Stimulated activated CD8-positive, alpha-beta memory T cell treated with anti-CD3 and anti-CD28 coated beads, Interleukin-15, amount 100 ng/mL, for 48 hours (primary cell): ENCODE measurements at regions not wholly inside any gene's neighbourhood (a gene's known extent, or its start where the extent isn't known, plus 50 kb on each side); places are given as distances from the start of the nearest gene placed in this dataset.

Source experiments
- DNase-seq, 2 donors: peaks; one replicate each; pipeline ENCODE4 v3.0.0-alpha.2; 2020; ENCODE audit warnings: low read depth in 2 of 2

DNA sequence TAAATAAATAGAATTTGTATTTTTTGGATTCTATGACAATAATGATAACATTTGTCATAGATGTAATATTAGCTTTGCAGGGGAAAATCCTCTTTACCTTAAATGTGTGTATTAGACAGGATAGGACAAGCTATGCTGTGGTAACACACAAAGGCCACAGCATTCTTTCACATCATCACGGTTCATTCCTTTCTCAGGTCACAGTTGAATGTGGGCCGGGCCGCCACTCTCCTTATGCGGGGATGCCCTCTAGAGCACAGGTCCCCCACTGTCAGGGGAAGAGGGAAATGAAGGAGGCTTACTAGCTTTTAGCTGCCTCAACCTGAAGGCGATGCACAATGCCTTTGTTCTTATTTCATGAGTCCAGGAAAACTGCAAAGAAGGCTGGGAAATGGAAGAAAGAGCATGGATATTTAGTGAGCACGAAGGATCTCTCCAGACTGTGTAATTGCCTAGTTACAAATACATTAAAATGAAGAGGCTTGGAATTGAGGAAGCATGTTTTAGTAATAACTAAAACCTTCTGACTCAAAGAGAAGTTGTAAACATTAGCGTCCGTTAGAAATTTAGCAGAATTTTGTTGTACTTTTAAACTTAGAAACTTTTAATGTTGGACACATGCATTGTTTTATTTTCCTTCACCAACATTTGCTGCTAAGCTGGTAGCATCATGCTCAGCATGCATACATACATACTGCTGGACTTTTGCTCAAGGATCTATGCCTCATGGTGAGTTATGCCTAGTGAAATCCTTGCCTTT, 248.9 kb upstream of the FOXQ1 start:
- DNase-seq = no peak

DNA sequence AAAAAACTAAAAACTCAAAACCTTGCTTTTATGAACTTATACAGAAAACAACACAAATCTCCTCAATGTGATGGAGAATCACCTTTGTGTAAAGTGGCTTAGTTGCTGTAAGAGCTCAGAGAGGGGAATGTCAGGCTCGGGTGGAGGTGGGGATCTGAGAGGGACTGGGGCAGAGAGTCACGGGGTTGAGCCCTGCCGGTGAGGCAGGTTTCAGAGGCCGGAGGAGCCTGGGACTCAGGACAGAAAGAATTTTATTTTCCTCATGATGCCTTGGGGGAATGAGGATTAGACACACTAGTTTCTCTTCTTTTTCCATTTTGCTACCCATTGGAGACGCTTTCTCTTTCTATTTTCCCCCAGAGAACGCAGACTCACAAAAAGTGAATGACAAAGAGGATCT, 252.3 kb upstream of the FOXQ1 start:
- DNase-seq = no peak

DNA sequence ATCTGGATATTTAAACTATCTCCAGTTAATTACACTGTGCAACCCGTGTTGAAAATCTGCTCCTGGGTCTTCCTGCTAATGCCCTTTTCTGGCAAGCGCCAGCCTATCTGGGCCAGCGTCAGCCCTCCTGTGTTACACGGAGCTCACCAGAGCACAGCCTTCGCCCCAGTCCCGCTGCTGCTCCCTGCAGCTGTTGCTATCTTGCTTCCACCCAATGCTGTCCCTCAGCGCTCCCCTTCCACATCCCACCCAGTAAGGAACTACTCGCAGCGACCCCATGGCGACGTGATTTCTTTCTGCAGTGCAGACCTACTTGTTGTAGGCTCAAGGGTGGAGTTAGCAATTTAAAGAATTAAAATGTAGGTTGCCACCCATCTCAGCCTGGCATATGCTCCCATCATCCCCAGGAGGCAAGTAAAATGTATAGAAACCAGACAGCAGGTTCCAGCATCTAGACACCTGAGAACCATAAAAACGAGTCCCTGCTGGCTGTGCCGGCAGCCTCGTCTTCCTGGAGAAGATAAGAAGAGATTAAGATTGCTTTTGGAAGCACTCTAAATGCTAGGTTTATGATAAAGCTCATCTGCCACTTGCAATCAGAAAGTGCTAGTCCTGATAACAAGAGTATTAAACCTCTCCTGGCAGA, 254.3 kb upstream of the FOXQ1 start:
- no peak for DNase-seq

DNA sequence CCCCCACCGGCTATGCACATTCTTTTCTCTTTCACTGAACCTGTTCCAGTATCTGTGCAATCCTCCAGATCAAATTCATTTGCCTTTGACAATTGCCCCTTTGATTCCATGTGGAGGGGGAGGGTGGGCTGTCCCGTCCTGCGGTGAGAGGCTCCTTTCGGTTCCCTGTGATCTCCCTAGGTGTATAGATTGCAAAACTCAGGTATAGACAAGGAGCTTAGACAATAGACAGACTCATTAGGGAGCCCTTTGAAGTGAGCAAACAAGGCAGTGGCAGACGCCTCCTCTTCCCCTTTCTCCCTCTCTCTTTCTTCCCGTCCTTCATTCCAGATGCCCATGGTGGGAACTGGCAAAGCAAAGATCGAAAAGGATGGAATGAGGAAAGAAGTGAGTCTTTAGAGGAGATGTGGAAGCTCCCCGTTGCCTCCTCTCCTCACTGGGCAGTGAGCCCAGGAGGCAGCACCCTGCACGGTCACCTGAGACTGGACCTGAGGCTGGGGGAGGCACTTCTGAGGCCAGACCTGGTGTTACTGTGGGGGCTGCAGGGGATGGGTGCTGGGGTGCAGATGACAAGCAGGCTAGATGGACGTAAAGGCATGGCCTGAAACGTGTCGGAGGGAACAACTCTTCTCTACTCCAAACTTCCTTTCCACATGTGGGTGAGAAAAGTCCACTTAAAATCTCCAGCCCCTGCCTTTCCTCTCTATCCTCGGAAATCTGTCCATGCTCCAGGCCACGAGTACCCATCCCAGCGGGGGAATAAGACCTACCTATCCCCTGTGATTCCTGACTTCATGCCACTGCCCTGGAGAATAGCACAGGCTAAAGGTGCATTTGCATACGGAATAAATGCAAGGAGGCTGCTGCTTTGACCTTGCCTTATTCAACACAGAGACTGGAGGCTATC, 256.6 kb upstream of the FOXQ1 start:
- DNase-seq = no peak

DNA sequence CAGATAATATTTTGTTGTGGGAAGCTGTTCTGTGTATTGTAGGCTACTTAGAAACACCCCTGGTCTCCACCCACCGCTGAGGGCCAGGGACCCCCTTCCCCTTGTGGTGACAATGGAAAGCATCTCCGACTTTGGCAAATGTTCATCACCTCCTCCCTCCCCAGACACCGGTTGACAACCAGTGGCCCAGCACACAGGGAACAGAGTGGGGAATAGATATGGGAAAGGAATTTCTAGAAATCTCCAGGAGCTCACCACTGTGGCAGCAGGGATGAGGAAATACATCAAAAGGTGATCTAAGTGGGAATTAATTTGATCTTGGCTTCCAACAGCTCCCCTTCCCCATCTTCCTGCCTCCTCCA, 257.3 kb upstream of the FOXQ1 start:
- DNase-seq = no peak

DNA sequence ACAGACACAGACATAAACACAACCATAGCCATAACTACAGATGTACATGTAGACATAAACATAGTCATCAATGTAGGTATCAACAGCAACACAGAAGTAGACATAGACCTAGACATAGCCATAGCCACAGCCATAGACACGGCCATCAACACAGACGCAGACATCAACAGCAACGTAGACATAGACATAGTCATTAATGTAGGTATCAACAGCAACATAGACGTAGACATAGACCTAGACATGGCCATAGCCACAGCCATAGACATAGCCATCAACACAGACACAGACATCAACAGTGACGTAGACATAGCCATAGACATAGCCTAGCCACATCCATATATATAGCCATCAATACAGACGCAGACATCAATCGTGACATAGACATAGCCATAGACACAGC, 258.3 kb upstream of the FOXQ1 start:
- DNase-seq = no peak

DNA sequence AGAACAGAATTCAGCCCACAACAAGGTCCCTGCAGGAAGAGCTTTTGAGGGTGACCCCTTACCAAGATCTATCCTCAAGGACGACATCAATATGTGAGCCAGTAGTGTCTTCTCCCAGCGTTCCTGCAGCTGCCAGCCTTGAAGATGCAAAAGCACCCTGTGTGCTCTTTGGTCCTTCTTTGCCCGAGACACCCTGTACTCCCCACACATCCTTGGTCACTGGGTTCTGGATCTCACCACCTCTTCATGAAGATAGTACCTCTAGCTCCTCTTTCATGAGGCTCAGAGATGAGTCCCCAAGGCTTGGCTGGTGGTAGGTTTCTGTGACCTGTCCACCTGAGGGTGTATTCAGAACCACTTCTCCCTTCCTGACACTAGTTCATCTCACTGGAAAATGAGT, 259.6 kb upstream of the FOXQ1 start:
- DNase-seq = no peak

DNA sequence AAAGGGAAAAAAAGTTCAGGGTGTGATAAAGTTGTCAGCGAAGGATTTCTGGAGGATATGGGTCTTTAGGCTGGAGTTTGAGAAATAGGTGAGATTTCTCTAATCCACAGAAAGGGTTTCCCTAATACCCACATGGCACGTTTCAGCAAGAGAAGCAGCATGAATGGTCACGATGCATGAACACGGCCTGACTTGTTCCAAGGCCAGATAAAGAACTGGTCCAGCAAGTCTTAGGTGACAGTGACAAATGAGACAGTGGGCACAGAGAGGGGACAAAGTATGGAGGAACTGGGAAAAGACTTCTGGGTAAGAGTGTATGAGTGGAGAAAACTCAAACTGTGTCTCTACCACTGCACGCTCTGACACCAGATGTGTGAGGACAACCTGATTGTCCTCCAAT, 262.0 kb upstream of the FOXQ1 start:
- DNase-seq = no peak

DNA sequence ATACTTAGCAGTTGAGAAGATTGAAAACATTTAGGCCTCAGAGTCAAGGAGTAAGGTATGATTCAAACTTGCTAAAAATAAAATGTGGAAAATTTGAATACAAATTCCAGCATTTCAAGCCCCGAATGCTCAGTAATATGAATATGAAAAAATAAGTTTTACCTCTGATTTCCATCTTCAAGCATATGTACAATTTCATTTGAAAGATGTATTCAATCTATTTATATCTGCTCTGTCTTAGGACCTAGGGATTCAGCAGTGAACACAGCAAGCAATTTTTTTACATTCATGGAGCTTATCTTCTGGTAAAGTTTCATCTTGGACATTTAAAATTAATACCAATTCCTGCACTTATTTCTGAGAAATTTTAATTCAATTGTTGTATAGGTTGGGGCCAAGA, 262.7 kb upstream of the FOXQ1 start:
- no peak for DNase-seq

DNA sequence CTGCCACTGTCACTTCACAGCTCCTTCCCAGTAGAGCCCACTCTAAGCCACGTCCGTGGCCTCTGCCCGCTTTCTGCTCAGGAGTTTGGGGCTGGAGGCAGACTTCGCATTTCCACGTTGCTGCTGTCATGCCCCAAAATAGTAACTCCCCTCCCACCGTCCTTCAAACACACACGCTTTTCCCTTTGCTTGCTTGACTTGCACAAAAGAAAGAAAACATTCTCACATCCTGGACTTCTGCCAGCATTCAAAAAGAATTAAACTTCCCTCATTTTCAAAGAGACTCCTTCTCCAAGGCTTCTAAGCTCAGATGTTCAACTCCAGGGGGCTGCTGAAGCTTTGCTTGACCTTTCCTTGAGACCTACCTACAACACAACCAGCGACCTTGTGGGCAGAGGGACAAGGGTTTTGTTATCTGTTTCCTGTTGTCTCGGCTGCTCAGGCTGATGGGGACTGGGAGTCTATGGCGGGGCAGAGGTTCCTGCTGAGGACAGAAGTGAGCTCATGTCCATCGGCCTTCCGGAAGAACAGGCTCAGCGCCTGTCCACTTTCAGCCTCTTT, 263.8 kb upstream of the FOXQ1 start:
- DNase-seq = no peak

DNA sequence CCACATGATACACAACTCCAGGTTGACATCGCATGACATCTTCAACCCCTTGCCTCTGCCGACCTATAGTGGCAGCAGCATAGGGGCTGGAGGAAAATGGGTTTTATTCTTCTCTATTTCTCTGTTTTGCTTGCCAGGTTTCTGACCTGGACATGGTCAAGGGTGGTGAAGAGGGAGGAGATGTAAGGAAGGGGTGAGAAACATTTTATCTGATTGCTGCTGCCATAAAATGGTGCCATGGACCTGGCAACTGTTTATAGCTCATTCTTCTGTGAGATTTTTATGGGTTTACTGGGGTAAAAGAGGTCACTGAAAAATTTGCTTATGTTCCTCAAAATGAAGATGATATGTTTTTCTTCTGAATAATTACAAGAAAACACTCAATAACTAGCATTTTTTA, 266.7 kb upstream of the FOXQ1 start:
- DNase-seq = no peak

DNA sequence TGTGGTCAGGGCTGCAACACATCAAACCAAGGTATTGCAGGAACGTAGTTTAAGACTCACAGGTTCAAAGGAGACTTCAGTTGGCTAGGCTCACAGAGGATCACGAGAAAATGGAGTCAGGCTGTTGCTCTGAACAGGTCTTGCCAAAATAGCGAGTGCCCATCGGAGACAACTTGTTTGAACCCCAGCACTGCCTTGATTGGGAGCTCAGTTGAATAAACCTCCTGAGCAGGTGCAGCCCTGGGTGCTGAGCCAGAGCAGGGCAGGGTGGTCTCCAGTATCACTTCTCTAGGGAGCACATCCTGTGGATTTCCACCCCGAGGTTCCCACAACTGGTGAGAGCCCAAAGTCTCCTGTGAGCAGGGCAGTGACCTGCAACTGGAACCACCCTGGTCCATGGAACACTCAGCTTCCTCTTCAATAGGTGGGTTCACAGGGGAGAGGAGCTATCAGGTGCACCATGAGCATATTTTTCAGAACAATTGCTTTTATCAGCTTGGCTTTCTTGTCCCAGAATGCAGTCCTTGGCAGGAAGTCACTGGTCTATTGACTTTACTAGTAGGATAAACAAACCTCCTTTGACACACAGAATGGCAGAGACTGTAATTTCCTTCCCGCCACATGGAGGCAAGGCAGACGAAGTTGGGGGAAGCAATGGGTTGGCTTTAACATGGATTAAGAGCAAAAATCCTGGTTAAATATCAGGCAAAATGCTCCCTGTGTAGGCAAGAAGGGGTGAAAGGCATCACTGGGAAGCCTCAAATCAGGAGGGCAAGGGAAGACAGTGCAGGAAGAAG, 267.7 kb upstream of the FOXQ1 start:
- no peak for DNase-seq

DNA sequence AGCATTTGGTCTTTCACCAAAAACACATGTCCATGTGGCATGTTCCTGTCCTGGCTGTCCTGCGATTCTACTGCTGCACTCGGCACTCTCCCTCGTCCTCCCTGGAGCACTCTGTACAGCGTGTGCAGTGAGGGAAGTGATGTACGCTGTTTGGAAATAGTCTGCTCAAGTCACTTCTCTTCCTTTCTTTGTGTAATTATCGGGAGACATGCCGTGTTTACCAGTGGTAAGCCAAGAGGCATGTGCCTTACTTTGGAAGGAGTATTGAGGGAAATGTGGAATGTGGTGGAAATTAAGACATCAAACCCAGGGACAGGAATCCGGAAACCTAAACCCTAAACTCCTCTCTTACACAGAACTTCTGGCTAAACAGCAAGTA, 268.5 kb upstream of the FOXQ1 start:
- DNase-seq = no peak

DNA sequence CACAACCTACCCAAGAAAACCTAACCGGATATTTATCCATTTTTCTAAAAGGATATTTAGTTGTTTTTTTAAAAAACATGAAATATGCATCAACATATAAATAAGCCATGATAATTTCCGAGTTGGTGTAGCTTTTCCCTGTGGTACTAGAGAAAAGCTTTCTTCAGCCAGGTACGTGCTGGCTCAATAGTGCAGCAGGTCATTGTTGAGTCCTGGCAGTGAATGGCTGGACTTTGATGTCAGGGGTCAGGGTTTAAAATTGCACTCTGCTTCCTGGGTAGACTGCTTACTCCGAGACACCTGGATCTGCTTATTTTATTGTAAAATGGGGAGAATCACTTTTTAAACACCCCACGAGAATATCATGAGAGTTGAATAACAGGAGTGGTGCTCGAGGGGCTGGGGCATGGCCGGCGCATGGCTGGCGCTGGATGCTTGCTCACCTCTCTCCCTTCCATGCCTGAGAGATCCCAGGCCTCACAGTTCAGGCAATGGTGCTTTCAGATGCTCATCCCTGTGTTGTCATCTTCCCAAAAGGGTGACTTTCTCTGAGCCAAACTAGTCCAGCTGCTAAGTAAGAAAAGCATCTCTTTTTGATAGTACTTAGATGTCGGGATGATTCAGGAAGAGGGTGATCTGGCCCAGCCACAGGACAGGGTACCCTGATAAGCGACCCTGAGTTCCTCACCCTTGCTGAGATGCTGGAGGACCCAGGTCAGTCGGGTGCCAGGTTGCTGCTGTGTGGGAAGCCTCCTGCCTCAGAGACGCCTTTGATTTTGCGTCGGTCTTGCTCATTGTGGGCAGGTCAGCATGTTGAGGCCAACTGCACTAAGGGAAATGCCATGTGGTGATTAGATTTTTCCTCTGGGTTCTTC, 269.1 kb upstream of the FOXQ1 start:
- DNase-seq = no peak

DNA sequence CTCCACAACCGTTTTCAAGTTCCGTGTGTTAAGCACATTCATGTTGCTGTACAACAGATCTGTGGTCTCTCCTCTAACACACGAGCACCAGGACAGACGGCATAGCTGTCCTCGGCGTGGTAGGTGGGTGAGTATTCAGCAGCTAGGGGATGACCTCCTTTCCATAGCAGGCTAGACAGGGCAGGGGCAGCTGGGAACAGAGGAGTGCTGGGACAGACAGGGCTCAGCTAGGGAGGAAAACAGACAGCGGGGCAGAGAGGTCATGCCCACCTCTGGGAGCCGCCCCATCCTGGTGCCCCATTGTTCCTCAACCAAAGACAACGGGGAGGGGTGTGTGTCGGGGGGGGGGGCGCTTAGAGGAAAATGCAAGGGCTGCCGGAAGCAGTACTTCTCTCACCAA, 271.5 kb upstream of the FOXQ1 start:
- no peak for DNase-seq

DNA sequence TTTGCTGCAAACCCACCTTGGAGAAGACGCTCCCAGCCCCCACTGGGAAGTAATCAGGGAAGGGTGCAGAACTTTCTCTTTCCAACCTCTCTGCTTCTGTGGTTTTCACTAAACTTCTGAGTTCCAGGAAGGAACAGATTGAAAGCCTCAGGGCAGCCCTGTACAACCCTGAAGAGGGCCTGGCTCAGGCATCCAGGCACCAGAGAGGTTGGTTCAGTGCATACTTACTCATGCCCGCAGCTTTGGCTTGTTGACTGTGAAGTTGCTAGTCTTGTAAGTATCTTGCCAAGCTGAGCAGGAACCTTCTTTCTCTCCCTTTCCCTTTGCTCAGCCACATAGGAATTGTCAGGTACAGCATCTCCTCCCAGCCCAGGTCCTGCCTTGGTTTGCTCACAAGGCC, 272.2 kb upstream of the FOXQ1 start:
- no peak for DNase-seq

DNA sequence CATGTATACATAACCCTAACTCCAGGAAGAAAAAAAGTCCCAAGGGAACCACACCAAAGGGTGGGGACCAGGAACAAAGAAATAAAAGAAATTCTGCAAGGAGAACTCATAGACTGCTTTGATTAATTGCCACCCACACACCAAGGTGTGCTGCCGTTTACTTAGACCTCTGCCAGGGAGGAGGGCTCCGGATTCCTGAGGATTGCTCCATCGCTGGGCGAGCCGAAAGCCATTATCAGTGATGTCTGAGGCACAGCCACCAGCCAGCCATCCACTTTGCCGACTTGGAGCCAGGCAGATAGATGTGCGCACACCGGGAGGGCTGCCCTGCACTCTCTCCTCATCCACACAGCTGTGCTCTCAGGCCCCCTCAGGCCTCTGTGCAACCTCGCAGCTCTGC, 272.7 kb upstream of the FOXQ1 start:
- DNase-seq = no peak

DNA sequence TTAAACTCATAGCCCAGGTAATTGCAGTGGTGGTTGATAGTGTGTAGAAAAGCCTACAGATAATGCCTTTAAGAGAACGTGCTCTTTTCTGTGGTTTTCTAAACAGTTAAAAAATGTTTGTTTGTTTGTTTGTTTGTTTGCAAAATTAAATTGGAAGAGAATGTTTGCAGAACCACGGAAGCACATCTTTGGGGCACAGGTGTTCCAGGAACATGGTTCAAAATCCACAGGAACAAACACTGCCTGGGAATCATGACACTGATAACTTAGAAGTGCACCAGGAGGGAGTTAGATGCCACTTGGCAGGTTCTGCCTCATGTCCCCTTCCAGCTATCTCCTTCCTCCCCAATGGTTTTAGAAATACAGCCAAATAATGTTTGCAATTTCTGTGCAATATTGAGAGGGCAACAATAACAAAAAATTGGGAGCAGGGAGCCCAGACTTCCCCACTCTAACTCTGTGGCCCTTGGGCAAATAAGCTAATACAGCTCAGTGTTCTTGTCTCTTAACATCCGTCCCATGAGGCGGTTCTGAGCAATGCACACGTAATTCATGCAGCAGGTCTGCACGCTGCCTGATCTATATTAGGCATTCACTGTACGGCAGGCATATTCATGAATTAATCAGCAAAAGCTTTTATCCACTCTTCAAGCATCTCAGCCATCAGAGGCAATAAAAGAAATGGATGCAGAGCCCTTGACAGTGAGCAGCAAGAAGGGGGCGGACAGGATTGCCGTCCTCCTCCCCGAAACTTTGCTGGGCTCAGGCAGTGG, 274.3 kb upstream of the FOXQ1 start:
- DNase-seq = no peak

DNA sequence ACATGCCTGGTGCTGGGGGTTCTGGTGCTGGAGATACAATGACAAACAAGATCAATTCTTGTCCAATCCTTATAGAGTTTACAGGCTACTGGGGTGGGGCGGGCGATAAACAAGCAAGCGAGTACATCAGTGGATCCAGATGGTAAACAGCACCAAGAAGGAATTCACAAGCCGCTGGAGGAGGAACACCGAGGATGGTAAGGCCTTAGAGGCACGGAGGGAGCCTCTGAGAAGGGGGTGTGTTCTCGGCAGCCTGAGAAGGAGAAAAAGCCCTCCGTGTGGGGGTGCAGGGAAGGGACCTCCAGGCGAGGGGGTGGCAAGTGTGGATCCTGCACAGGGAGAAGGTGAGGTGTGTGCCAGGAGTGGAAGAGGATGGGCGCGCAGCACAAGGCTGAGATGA, 276.5 kb upstream of the FOXQ1 start:
- no peak for DNase-seq

DNA sequence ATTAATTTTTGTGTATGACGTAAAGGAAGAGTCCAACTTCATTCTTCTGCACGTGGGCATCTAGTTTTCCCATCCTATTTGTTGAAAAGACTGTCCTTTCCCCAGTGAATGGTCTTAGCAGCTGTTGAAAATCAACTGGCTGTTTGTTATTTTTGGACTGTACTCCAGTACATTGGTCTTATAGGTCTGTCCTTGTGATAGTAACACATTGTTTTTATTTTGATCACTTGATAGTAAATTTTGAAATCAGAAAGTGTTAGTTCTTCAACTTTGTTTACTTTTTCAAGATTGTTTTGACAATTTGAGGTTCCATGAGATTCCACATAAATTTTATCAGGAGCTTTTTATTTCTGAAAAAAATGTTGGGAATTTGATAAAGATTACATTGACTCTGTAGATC, 280.2 kb upstream of the FOXQ1 start:
- no peak for DNase-seq
